ENCODE measurements at regions not wholly inside any gene's neighbourhood (a gene's known extent, or its start where the extent isn't known, plus 50 kb on each side); places are given as distances from the start of the nearest gene placed in this dataset.

DNA sequence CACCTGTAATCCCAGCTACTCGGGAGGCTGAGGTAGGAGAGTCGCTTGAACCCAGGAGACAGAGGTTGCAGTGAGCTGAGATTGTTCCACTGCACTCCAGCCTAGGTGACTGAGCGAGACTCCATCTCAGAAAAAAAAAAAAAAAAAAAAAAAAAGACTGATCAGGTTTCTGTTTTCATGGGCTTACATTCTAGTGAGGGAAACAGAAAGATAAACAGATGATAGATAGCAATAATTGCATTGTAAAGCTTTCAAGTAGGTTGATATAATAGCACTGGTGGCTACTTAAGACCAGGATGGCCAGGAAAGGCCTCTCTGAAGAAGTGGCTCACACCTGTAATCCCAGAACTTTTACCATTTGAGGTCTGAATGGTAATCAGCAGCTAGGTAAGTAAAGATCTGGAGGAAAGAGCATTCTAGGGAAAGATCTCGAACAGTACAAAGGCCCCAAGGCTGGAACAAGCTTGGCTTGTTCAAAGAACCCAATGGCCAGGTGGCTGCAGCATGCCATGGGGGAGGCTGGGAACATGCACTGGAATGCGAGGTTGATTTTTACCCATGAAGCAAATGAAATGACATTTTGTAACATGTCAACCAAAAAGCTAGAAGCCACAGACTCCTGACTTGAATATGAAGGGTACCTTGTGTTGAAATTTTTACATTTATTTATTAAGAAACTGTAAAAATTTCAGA, 108.3 kb upstream of the DHX40 start:
- Histone ChIP-seq H3K14ac (ENCODE audit: insufficient read depth, low read length) (no peak overlapping the region), H3K79me1 (ENCODE audit: insufficient read depth, low read depth, low read length, poor library complexity, severe bottlenecking) (no peaks in the 10 kb centered on the region), H3K56ac (ENCODE audit: insufficient read length, low read depth, low read length) (no peak overlapping the region), H3T11ph (ENCODE audit: low read length) (no peak overlapping the region), H3K27me3 (ENCODE audit: insufficient read depth, low read length) (no peaks in the 10 kb centered on the region), H3K27ac (ENCODE audit: insufficient read length, low read depth, low read length) (no peak overlapping the region), H3K4me2 (ENCODE audit: insufficient read depth, insufficient read length, low read length) (no peak overlapping the region), H3K23ac (ENCODE audit: insufficient read length, low read depth, low read length) (no peak overlapping the region), H2BK12ac (ENCODE audit: insufficient read length, low read depth, low read length) (no peak overlapping the region), H2BK20ac (ENCODE audit: low read depth, low read length, poor library complexity, severe bottlenecking) (no peak overlapping the region), H3K4ac (ENCODE audit: low read depth, low read length) (no peak overlapping the region), H2BK15ac (ENCODE audit: low read depth, low read length) (no peak overlapping the region), H3K79me2 (ENCODE audit: insufficient read depth, low read length) (no peaks in the 10 kb centered on the region), H3K9me3 (ENCODE audit: control insufficient read depth, low read depth, low read length) (no peaks in the 10 kb centered on the region), H4K5ac (ENCODE audit: insufficient read length, low read depth, low read length) (no peak overlapping the region), H2BK120ac (ENCODE audit: low read depth, low read length, poor library complexity, severe bottlenecking) (no peak overlapping the region), H4K20me1 (ENCODE audit: control insufficient read depth, insufficient read depth, insufficient read length) (no peaks in the 10 kb centered on the region), H3K23me2 (ENCODE audit: insufficient read length, low read depth, low read length, poor library complexity, severe bottlenecking) (no peaks in the 10 kb centered on the region), H2AFZ (ENCODE audit: low read length) (no peak overlapping the region), H4K91ac (ENCODE audit: insufficient read length, low read depth, low read length) (no peak overlapping the region), H2AK5ac (ENCODE audit: insufficient read length, low read length) (no peak overlapping the region), H3K9ac (ENCODE audit: extremely low read depth, insufficient read length, low read length) (no peak overlapping the region), H3K4me1 (ENCODE audit: insufficient read depth, low read length) (no peaks in the 10 kb centered on the region), H2BK5ac (ENCODE audit: insufficient read length, low read length) (no peak overlapping the region), H3K18ac (ENCODE audit: insufficient read length, low read depth, low read length) (no peak overlapping the region), H4K8ac (replicated peaks; ENCODE audit: insufficient read length, low read depth, low read length) (no peak overlapping the region)
- Mint-ChIP-seq H3K27me3 (ENCODE audit: low read depth) (no peaks in the 10 kb centered on the region; the same call in 1 of the 2 replicates), H3K4me1 (no peaks in the 10 kb centered on the region), H3K4me3 (no peak overlapping the region), H3K9me3 (no peaks in the 10 kb centered on the region), H3K27ac (no peak overlapping the region), H3K36me3 (ENCODE audit: insufficient read depth in 1 of 3, low read depth in 3 of 3) (no peaks in the 10 kb centered on the region)
- WGBS (ENCODE audit: extremely low coverage, insufficient read length, low lambda C conversion rate) = no CpG with 5 or more reads among the region's 5 CpGs
- no peak for DNase-seq
- TF ChIP-seq, protein P1, sequence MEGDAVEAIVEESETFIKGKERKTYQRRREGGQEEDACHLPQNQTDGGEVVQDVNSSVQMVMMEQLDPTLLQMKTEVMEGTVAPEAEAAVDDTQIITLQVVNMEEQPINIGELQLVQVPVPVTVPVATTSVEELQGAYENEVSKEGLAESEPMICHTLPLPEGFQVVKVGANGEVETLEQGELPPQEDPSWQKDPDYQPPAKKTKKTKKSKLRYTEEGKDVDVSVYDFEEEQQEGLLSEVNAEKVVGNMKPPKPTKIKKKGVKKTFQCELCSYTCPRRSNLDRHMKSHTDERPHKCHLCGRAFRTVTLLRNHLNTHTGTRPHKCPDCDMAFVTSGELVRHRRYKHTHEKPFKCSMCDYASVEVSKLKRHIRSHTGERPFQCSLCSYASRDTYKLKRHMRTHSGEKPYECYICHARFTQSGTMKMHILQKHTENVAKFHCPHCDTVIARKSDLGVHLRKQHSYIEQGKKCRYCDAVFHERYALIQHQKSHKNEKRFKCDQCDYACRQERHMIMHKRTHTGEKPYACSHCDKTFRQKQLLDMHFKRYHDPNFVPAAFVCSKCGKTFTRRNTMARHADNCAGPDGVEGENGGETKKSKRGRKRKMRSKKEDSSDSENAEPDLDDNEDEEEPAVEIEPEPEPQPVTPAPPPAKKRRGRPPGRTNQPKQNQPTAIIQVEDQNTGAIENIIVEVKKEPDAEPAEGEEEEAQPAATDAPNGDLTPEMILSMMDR (conservative IDR thresholded peaks at IDR 0.05) = no peak
